Right atrium auricular region (tissue), 2 donors: ENCODE measurements at regions not wholly inside any gene's neighbourhood (a gene's known extent, or its start where the extent isn't known, plus 50 kb on each side); places are given as distances from the start of the nearest gene placed in this dataset.

Experiments used
- DNase-seq: peaks from one replicate; pipeline ENCODE4 v3.0.0-alpha.2; 2019; ENCODE audit warnings: low spot score
- H3K27ac ChIP-seq, 2 donors: fragments of 200-600 bp; sonication (generic); 1 replicate in 1 of 2; 2 replicates in 1 of 2; pipeline ENCODE4 v1.5.1; 2016 to 2019
- H3K27me3 ChIP-seq, 2 donors: fragments of 200-600 bp; sonication (generic); one replicate each; pipeline versions ENCODE4 v1.5.1 to v1.6.0; 2017 to 2019
- H3K36me3 ChIP-seq: fragments of 200-600 bp; sonication (generic); one replicate; pipeline ENCODE4 v1.5.1; 2016
- H3K4me1 ChIP-seq, 2 donors: fragments of 200-600 bp; sonication (generic); one replicate each; pipeline versions ENCODE4 v1.5.1 to v1.6.0; 2017 to 2019
- H3K4me3 ChIP-seq, 2 donors: fragments of 200-600 bp; sonication (generic); 1 replicate in 1 of 2; 2 replicates in 1 of 2; pipeline ENCODE4 v1.5.1; 2017 to 2019; ENCODE audit warnings: mild to moderate bottlenecking in 1 of 2, moderate library complexity in 1 of 2
- H3K9me3 ChIP-seq, 2 donors: fragments of 200-600 bp; sonication (generic); one replicate each; pipeline ENCODE4 v1.5.1; 2019
- TF ChIP-seq, protein P1 (sequence below), 2 donors: fragments of 200-600 bp; sonication (generic); IDR thresholded peaks; one replicate each; pipeline ENCODE4 v1.5.1; 2019; ENCODE audit warnings: antibody characterized with exemption in 2 of 2

DNA sequence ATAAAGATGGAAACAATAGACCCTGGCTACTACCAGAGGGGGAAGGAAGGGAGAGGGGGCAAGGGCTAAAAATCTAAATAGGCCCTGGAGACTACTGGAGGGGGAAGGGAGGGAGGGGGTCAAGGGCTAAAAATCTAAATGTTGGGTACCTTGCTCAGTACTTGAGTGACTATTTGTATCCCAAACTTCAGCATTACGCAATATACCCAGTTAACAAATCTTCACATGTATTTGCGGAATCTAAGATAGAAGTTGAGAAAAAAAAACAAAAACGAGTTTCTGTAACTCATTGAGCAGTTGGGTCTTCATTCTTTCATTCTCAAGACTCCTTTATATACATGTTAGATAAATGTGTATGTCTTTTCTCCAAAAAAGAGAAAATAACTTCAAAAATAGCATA, 537.4 kb downstream of the TAF11L14 start:
- Histone ChIP-seq H3K4me1 (no peaks in the 10 kb centered on the region), H3K36me3 (no peaks in the 10 kb centered on the region), H3K4me3 (no peak overlapping the region), H3K27me3 (no peaks in the 10 kb centered on the region), H3K9me3 (peaks cover 0 to 7% of the 10 kb centered on the region in 2 donors), H3K27ac (no peak overlapping the region)
- TF ChIP-seq, protein P1, sequence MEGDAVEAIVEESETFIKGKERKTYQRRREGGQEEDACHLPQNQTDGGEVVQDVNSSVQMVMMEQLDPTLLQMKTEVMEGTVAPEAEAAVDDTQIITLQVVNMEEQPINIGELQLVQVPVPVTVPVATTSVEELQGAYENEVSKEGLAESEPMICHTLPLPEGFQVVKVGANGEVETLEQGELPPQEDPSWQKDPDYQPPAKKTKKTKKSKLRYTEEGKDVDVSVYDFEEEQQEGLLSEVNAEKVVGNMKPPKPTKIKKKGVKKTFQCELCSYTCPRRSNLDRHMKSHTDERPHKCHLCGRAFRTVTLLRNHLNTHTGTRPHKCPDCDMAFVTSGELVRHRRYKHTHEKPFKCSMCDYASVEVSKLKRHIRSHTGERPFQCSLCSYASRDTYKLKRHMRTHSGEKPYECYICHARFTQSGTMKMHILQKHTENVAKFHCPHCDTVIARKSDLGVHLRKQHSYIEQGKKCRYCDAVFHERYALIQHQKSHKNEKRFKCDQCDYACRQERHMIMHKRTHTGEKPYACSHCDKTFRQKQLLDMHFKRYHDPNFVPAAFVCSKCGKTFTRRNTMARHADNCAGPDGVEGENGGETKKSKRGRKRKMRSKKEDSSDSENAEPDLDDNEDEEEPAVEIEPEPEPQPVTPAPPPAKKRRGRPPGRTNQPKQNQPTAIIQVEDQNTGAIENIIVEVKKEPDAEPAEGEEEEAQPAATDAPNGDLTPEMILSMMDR (IDR thresholded peaks at IDR 0.05), result no peak
- DNase-seq, result no peak

- no peaks in the 10 kb centered on the region for H3K27me3 ChIP-seq
- H3K27ac ChIP-seq, result no peak overlapping the region
- H3K4me3 ChIP-seq, result no peak overlapping the region
- no peaks in the 10 kb centered on the region for H3K4me1 ChIP-seq
- no peaks in the 10 kb centered on the region for H3K9me3 ChIP-seq
- no peak for DNase-seq
- no peaks in the 10 kb centered on the region for H3K36me3 ChIP-seq
- TF ChIP-seq, protein P1 (IDR thresholded peaks at IDR 0.05), result no peak
Observed at GRCh38 chr5:18179579-18179978, 545.3 kb downstream of the TAF11L14 start.

- no peak for DNase-seq
- TF ChIP-seq, protein P1 (IDR thresholded peaks at IDR 0.05), result no peak
- Histone ChIP-seq H3K4me3 (no peak overlapping the region), H3K27me3 (no peaks in the 10 kb centered on the region), H3K4me1 (no peaks in the 10 kb centered on the region), H3K36me3 (no peaks in the 10 kb centered on the region), H3K9me3 (no peaks in the 10 kb centered on the region), H3K27ac (no peak overlapping the region)
Observed at GRCh38 chr5:18181575-18181974, 547.3 kb downstream of the TAF11L14 start.

DNA sequence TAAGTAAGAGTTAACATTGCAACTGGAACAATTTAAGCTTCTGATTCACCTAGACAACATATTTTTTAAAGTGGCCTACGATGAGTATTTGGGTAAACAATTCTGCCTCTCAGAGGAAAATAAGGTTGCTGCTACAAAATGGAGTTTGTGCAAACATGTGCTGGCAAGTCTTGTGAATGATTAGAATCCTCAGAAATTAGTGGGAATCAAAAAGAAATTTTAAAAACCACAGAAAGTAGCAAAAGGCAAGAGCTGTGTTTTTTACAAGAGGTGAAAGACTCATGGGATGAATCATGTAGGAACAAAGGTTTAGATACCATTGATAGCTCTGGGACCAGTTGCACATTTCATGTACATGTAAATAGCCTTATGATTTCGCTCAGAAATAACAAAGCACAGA, 561.6 kb downstream of the TAF11L14 start:
- Histone ChIP-seq H3K27me3 (no peaks in the 10 kb centered on the region), H3K27ac (no peak overlapping the region), H3K9me3 (no peaks in the 10 kb centered on the region), H3K36me3 (no peaks in the 10 kb centered on the region), H3K4me3 (no peak overlapping the region), H3K4me1 (no peaks in the 10 kb centered on the region)
- no peak for DNase-seq
- TF ChIP-seq, protein P1 (IDR thresholded peaks at IDR 0.05), result no peak

GRCh38 chr5:18197734-18198133, 563.5 kb downstream of the TAF11L14 start:
- no peaks in the 10 kb centered on the region for H3K27me3 ChIP-seq
- H3K4me1 ChIP-seq, result no peaks in the 10 kb centered on the region
- TF ChIP-seq, protein P1 (IDR thresholded peaks at IDR 0.05), result no peak
- no peaks in the 10 kb centered on the region for H3K9me3 ChIP-seq
- H3K36me3 ChIP-seq, result no peaks in the 10 kb centered on the region
- no peak for DNase-seq
- H3K27ac ChIP-seq, result no peak overlapping the region
- no peak overlapping the region for H3K4me3 ChIP-seq

- no peak for DNase-seq
- TF ChIP-seq, protein P1 (IDR thresholded peaks at IDR 0.05), result no peak
- Histone ChIP-seq H3K27ac (no peak overlapping the region), H3K4me1 (no peaks in the 10 kb centered on the region), H3K27me3 (no peaks in the 10 kb centered on the region), H3K4me3 (no peak overlapping the region), H3K9me3 (no peaks in the 10 kb centered on the region), H3K36me3 (no peaks in the 10 kb centered on the region)
Observed at GRCh38 chr5:18202164-18202563, 567.9 kb downstream of the TAF11L14 start.
